NCI-H524 (cell line): ENCODE measurements at regions not wholly inside any gene's neighbourhood (a gene's known extent, or its start where the extent isn't known, plus 50 kb on each side); places are given as distances from the start of the nearest gene placed in this dataset.

Source experiments
- DNase-seq, 2 experiments: peaks; one replicate each; lab custom pipeline; 2025; lab: John Stamatoyannopoulos, UW

DNA sequence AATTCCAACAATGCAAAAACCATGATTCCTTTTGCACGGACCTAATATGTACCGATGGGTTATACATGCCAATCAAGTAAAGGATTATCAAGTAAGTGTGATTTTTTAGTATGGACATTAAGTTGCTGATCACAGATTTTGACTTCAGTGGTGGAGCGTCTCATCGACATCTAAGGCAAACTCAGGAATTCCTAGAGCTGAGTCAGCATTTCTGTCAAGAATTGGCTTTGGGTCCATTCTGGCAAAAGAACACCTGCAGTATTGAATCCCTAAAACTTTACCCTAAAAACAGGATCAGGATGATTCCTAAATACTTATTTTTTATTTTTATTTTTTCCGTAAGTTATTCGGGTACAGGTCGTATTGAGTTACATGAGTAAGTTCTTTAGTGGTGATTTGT is 83.6 kb downstream of the HPGD start:
- DNase-seq, result no peak

DNA sequence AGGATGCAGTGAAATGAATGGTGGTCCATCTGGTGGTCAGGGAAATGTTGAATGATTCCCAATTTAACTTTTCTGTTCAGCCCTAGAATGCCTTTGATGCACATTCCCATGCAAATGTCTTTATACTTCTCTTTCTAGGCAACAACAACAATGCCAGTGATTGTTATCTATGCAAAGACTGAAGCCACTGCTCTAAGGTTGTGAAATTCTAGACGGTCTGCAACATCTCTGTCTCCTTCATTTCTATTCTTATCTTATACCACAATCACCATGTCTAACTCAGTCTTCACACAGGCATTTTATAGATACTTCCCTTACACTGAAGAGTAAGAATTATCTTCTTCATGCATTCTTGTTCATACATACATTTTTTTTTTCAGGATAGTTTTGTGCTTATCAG is 84.5 kb downstream of the HPGD start:
- DNase-seq, result no peak

DNA sequence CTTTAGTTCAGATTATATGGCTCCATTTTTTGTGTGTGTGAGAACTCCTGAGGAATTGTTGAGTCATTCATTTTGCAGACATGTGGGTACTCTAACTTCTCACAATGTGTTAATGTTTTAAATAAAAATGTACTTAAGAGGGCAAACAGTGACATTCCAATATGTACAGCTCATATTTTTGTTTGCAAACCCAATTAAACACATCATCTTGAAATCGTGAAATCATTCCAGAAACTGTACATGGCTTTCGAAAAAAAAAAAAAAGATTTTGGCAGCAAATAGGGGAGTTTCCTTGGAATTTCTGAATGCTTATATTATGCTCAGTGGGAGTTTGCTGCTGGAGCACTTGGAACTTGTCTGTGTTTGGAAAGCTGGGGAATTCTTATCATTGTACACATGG is 85.0 kb downstream of the HPGD start:
- DNase-seq, result no peak

DNA sequence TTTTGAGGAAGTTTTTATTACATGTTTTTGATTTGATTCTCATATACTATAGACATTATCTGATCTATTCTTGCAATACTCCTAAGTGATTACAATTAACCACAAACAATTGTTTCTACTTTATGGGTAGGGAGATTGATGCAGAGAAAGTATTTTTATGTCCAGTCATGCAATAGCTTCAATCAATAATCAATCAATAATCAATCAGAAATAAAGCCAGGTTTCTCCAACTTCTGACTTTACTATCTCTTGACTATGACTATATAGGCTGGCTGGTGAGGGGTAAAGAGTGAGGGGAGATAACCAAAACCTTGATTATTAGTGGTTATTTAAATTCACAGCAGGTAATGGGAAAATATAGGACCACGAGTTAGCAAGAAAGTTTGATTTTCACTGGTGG is 85.9 kb downstream of the HPGD start:
- DNase-seq, result no peak

DNA sequence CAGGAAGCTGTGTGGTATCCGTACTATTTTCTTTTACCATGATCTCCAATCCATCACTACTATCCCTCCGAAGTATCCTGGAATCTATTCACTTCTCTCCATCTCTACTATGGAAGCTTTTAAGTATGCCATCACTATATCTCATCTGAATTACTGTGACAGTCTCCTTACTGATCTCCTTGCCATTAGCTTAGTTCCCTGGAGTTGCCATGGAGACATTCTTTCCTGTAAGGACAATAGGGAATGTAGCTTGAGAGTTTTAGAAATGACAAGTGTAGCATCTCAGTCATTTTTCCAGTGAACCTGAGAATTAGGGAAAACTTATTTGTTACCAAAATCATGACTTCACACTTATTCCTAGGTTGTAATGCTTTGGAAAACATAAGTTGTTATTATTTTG is 86.3 kb downstream of the HPGD start:
- no peak for DNase-seq

DNA sequence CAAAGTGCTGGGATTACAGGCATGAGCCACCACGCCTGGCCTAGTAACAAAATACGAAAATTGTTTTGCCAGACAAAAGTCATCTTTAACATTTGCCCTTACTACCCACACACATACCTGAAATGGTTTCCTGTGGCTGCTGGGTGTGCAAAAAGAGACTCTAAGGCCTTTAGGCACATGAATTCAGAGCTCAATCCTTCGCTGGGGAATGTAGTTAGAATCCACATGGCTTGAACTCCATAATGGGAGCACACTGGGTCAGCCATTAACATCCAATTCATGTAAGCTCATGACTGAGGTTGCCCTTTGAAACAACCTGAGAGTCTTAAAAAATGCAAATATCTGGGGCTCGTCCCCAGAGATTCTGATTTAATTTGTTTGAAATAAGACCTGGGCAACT is 87.8 kb downstream of the HPGD start:
- DNase-seq, result no peak

DNA sequence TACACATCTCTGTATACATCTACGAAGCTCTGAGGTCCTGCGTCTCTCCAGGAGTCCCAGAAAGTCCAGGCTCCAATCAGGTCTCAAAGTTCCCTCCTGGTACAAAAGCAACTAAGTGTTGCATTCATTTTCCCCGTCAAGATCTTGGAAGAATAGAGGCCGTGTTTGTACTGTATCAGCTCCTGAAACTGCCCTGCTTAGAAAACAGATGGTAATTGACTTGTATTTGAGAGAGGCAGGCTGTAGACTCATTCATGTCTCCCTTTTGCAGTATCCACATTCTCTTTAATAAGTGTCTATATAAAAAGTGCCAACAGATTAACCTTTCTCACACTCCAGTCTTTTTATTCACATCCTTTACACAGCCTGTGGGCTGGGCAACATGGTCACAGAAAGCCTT is 91.7 kb downstream of the HPGD start:
- DNase-seq, result no peak

DNA sequence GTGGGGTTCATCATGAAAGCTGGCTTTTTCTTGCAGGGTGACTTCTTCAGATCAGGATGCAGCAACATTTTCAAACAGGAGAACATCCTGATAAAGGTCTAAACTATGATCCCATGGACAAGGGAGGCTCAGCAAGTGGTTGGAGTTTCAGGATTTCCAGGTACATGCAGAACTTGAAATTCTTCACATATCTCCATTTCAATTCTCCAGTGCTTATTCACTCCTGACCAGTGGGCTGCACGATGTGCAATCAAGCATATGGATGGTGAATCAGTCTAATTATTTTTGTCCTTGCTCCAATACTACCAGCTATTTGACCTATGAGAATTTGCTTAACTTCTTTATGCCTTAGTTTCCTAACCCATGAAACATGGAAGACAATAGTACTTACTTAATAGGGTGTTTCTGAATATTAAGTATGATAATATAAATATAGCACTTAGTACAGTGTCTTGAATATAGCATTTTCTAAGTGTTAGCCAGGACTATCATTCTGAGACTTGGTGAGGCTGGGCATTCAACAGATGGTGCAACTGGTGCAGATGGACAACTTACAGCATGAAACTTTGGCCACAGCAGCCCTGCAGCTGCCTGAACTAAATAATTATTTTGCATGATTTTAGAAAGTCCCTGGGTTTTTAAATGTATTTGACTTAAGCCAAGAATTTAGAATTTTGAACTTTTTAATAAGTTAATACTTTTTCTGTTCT is 92.4 kb downstream of the HPGD start:
- DNase-seq, result no peak

DNA sequence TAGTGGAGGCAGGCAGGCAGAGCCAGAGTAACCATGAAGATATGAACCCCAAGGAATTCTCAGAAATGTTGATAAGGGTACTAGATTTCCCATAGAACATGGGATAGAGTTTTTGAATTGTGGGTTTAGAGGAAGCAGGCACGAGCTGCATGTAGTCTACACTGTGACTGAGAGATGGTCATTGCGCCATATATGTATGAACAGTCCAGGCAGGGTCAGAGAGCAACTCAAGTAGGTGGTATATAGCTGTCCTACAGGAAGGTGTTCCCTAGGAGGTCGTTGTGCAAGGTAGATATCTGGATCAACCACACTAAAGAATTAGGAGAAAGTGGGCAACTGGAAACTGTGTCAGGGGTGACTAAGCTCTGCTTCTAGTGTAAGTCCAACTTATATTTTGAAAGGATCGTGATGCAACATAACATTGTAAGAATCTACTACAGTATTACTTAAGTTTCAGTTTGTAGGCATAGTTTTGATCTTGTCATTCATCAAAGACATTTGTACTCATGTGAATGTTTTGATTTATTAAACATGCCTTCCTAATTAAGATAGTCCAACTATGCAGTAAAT is 94.6 kb downstream of the HPGD start:
- DNase-seq, result no peak

DNA sequence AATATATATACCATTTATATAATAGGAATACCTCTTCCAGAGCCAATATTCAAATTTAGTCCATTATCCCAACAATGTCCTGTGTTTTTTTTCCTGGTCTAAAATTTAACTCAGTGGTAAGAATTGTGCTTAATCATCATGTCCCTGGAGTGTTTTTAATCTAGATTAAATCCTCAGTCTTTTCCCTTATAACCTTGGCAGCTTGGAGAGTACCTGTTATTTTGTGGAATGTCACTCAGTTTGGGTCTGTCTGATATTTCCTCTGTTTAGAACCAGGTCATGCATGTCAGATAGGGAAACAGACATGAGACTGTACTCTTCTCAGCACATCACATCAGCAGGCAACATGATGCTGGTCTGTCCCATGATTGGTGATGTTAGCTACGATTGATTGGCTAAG is 96.6 kb downstream of the HPGD start:
- DNase-seq, result no peak

DNA sequence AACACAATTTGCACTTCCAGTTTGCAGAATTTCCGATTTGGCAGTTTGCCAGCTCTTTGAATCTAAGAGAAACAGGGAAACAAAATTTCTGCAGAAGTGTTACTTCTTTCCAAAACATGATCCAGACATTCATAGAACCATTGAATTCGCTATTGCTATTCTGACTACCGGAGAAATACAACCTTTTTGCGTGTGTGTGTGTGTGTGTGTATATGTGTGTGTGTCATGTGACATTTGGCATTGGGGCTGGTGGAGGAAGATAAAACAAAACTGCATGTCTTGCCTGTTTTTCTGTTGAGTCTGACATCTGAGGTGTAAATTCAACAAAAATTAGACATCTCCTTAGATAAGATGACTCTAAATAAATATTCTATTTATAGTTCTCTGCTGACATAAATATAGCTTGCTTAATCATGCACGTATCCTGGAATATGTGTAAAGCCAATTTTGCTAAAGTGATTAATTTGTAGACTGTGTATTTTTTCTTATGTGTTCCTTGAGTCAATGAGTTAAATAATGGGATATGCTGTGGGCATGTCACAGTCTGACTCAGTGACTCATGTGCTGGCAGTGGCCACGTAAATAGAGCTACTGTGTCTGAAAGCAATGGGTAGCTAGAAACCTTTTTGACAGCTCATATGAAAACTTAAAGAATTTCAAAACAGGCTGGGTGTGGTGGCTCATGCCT is 98.9 kb downstream of the HPGD start:
- DNase-seq, result no peak

DNA sequence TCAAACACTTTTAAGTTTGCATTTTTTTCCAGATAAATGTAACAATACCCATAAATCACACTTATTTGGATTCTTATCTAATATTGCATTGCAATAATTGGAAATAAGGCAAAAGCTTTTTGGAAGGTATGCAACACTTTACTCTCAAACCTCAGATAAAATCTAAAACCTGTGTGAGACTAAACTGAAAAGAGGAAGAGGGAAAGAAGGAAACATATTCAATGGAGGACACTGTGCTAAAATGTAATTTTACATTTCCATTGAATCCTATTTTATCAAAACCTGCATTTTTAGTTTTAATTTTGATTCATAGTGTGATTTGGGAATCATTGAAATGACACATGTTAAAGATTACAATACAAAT is 99.4 kb downstream of the HPGD start:
- no peak for DNase-seq

DNA sequence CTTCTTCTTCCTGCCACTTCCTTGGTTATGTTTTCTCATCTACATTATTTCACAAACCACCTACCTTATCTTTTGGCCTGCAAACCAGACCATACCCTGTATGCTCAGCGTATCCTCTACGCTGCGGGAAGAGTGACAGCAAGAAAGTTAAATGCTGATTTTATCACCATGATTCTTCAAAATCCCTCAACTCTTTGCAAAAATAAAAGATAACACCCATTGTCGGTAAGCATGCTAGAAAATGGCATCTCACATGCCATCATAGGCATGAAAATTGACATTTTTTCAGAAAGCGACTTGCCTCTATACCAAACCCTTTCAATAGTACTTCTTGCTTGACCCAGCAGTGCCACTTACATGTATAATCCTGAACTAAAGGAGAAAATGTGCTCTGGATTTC is 102.0 kb downstream of the HPGD start:
- no peak for DNase-seq

DNA sequence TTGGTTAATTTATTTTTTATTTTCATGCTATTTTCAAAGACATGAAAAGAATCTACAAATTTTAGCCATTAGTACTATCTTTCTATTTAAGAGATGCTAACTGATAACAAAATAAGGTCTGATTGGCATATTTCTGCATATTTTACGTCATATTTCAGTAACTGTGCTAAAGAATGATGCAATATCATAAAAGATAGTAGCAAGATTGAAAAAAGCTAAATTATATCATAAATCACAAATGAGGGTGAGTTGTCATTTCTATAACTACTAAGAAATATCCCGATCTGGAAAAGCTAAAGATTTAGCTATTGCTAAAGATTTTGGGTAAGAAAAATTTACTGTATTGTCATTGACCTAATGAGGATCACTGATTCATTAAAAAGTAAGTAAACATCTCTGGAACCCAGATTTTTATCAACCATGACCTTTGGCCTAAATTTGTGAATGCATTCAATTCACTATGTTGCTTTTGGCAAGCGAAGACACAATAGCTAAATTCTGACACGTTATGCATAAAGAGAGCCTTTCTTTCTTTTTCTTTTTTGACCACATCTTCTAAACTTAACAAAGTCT is 103.6 kb downstream of the HPGD start:
- DNase-seq, result no peak

DNA sequence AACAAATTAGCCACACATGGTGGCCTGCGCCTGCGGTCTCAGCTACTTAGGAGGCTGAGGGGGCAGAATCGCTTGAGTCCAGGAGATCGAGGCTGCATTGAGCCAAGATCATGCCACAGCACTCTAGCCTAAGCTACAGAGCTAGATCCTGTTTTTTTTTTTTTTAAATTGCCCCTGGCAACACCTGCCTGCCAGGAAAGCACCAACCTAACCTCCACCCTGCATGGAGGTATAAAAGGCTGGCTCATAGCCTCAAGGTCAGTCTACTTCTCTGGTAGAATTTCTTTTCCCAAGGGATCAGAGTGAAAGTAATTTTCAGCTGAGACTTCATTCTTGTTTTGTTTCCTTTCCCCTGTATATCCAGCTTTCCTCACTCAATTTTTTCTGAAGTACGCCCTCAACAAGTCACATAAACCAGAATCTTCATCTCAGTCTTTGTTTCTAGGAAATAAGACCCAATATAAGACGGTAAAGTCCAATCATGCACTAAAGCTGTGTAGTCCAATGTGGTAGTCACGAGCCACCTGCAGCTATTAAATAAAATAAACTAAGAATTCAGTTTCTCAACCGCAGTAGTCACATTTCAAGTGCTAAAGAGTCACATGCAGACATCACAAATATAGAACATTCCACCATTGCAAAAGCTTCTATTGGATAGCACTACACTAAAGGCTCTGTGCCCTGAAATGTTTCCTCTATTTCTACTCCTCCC is 113.3 kb downstream of the HPGD start:
- DNase-seq, result no peak

DNA sequence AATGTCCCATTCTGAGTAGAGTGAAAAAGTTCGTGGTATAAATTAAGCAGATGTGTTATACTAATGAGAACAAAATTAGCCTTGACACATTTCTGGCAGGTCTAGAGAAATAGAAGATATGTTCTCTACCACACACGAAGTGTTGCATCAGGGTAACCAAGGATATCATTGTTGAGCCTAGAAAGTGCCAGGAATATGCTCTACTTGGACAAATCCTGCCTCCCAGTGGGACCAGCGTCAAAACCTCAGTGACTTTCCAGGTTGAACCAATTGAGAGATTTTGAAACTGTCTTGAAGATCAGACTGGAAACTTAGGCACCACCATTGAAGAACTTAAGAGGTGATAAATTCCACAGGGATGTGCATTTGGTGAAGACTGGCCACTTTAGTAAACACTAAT is 115.9 kb downstream of the HPGD start:
- DNase-seq, result no peak

DNA sequence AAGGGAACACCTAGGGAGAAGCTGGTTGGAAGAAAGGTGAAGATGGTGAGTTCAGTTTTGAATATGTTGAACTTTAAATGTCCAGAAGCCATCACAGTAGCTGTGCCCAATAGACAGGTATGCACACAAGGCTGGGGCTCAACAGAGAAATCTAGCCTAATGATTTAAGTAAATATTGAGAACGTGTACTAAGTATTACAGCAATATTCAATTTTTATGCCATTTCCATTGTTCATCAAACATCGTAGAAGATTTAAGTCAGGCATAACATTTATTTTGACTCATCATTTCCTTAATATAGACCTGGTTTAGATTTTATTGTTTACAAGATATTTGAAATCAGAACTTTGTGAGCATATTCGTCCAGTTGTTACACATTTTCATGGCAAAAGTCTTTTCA is 116.4 kb downstream of the HPGD start:
- DNase-seq, result no peak

DNA sequence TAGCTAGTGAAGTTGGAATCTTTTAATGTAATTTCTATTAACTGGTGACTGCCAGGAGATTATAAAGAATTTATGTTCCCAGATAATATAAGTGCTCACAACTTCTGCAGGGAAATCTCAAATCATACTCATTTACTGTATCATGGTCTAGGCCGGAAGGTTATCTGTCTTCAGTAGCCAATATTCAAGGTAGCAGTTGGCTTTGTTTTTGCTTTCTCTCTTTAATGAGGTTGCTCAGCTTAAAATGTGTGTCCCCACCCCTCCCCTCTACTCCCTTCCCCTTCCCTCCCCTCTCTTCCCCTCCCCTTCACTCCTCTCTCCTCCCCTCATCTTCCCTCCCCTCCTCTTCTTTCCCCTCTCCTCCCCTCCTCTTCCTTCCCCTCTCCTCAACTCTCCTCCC is 117.6 kb downstream of the HPGD start:
- DNase-seq, result no peak

DNA sequence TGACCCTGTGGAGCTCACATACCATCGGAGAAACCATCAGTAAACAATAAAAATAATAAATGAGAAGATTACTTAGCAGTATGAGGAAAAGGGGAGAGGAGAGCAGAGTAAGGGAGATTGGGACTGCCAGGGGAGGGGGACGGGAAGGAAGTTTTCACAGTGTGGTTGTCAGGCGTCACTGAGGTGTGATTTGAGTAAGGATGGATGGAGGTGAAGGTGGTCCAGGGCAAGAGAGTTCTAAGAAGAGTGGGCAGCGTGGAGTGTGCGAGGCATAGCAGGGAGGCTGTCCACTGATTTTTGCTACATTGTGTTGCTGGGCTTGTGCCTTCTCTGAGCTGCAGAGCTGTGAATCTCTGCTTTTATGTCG is 119.1 kb downstream of the HPGD start:
- DNase-seq, result no peak

DNA sequence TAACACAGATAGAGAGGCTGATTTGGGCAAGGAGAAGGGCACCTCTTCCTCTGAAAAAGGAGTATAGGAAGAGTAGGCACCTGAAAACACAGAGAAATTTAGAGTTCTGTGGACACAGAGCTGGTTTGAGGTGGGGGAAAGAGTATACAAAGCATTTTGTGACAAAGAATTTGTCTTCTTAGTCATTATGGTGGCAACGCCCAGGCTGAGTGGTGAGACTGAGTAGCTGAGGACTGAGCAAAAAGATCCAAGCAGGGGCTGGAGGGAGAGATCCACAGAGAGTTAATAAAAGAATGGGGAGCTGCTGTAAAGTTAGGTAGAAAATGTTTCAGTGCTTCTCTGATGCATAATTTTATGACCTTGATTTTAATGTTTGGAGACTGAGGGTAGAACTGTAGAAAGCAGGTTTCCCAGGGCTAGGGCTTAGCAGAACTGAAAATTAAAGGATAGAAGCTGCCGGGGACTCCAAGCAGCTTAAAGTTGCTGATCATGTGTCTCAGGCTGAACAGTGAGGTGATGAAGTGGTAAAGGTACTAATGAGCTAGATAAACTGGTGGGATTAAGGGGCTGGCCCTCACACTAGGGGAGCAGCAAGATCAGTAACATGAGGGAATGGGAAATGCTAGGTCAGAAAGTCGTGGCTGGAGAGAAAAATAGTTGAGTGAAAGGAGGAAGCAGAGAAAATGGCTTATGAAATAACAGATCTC is 118.9 kb downstream of the CEP44 start:
- DNase-seq, result no peak

DNA sequence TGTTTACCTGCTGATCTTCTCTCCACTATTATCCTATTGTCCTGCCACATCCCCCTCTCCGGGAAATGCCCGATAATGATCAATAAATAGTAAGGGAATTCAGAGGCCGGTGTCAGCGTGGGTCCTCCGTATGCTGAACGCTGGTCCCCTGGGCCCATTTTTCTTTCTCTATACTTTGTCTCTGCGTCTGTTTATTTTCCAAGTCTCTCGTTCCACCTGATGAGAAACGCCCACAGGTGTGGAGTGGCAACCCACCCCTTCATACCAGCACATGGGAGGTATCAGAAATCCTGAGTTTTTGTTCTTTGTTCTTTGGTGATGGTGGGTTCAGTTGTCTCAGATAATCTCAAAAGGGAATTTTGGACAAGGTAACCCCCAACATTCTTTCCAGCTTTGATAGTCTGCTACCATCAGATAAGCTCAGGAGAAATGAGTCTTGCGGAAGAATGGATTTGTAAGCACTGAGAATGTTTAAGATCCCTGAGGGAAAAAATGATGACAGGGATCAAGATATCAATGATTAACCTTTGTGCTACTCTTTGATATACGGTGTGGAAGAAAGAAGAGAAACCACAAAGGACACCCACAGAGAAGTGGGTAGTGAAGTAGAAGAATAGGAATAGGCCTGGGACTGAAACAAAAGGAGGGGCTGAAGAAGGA is 117.9 kb downstream of the CEP44 start:
- no peak for DNase-seq
